ENCODE measurements at regions not wholly inside any gene's neighbourhood (a gene's known extent, or its start where the extent isn't known, plus 50 kb on each side); places are given as distances from the start of the nearest gene placed in this dataset.

- no peak for DNase-seq
These were observed 239.0 kb downstream of the EIPR1 start for GRCh38 chr2:3138621-3139020.

DNA sequence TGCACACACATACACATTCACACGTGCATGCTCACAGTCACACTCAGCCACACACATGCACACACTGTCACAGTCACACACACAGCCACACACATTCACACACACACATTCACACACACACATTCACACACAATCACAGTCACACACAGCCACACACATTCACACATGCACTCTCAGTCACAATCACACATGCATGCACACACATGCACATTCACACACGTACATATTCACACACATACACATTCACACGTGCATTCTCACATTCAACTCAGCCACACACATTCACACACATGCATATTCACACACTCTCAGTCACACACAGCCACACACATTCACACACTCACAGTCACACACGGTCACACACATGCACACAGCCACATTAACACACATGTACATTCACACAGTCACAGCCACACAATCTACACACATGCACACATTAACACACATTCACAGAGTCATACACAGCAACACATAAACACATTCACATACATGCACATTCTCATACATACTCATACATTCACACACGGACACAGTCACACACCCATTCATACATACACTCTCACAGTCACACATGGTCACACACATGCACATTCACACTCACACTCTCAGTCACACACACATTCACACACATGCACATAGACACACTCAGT, 239.8 kb downstream of the EIPR1 start:
- no peak for DNase-seq

- no peak for DNase-seq
These were observed 241.9 kb downstream of the EIPR1 start for GRCh38 chr2:3135676-3136075.

DNA sequence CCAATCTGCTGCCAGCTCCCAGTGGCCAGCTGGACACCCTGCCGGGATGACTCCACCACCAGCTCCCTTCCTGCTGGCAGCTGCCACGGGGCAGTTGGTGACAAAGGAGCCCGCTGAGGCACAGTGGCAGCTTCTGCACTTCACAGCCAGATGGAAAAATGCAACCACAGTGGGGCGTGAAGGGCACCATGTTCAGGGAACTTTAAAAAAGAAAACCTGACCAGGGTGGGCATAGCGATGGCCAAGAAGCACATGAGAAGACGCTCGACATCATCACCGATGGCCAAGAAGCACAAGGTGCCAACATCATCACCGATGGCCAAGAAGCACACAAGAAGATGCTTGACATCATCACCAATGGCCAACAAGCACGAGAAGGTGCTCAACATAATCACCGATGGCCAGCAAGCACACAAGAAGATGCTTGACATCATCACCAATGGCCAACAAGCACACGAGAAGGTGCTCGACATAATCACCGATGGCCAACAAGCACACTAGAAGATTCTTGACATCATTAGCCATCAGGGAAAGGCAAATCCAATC, 243.5 kb downstream of the EIPR1 start:
- DNase-seq = no peak

- DNase-seq = no peak
These were observed 244.7 kb downstream of the EIPR1 start for GRCh38 chr2:3132966-3133365.

GRCh38 chr2:3132466-3132865, 245.2 kb downstream of the EIPR1 start:
- no peak for DNase-seq

- DNase-seq = no peak
These were observed 245.8 kb downstream of the EIPR1 start for GRCh38 chr2:3131636-3132326.

GRCh38 chr2:3130889-3131635, 246.6 kb downstream of the EIPR1 start:
- DNase-seq = no peak

- no peak for DNase-seq
These were observed 247.2 kb downstream of the EIPR1 start for GRCh38 chr2:3130444-3130843.

DNA sequence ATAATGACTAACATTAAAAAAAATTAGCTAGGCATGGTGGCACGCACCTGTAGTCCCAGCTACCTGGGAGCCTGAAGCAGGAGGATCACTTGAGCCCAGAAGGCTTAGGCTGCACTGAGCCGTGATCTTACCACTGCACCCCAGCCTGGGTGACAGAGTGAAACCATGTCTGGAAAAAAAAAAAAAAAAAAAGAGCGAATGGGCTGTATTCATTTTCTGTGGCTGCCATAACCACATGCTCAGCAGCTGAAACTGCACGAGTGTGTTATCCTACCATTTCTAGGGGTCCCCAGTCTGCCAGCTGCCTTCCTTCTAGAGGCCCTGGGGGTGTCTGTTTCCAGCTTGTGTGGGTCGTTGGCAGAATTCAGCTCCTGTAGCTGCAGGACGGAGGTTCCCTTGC, 247.8 kb downstream of the EIPR1 start:
- DNase-seq = no peak

DNA sequence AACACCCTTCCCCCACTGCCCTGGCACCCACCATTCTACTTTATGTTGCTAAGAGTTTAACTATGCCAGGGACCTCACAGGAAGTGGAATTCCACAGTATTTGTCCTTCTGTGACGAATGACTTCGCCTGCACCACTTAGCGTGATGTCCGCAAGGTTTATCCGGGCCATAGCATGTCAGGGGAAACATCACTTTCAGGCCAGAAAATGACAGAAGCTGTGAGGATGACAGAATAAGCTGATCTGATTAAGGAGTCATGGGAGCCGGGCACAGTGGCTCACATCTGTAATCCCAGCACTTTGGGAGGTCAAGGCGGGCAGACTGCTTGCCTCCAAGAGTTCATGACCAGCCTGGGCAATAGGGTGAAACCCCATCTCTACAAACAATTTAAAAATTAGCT, 248.8 kb downstream of the EIPR1 start:
- DNase-seq = no peak

GRCh38 chr2:3127710-3128109, 249.9 kb downstream of the EIPR1 start:
- no peak for DNase-seq

DNA sequence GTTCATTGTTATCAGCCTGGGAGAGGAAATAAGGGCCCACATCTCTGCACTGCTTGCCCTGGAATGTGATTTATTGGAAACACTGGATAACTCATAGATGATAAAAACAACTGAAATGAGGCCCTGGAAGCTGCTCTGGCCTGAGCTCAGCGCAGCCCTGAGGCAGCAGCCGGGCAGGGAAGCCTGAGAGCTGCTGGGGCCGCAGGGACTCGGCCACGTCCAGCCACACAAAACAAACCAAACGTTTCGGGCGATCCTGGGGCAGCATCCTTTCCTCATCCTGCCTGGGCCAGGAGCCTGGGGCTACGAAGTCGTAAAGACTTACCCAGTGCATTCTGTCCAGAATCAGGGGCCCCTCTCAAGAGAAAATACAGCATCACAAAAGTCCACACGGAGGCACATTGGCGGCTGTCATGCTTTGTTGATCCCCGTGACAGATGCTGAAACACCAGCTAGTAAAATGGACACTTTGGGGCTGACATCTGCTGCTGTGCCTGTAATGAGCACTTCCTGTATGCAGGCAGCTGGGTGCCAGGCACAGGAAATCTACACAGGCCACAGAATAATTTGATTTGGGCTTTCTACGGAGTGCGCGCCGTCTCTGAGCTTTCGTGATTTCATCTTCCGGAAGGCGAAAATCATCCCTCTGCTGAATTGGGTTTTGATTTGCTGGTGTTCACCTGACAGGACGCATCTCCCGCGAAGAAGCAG, 250.6 kb downstream of the EIPR1 start:
- no peak for DNase-seq

DNA sequence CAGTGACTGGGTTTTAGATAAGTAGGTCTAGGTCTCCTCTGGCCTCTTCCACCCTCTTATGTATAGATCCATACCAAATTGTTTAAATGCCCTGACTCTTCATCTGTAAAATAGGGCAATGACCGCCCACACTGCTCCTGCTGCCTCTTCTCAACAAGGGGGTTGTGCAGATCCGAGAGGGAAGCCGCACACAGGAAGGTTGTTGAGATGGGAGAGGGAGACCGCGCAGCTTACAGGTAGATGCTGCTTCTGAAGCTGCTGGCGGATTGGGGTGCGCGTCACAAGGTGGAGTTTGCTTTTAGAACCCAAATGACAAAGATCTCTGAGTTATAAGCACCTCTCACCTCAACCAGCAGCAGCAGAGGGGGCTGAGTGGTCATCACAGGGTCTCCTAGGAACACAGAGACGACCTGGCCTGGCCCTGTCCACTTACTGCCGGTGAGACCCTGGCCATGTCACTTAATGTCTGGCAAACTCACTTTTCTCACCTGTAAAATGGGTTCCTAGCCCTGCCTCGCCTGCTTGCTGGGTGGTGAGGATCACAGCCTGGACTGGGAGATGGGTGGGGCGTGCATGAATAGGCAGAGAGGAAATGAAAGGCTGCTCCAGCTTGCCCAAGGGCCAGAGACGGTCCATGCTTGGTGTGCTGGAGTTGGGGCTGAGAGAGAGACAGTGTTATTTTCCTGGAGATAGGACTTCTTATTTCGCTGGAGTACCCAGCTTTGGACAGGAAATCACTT, 251.3 kb downstream of the EIPR1 start:
- no peak for DNase-seq

GRCh38 chr2:3125761-3126130, 251.9 kb downstream of the EIPR1 start:
- DNase-seq = no peak

DNA sequence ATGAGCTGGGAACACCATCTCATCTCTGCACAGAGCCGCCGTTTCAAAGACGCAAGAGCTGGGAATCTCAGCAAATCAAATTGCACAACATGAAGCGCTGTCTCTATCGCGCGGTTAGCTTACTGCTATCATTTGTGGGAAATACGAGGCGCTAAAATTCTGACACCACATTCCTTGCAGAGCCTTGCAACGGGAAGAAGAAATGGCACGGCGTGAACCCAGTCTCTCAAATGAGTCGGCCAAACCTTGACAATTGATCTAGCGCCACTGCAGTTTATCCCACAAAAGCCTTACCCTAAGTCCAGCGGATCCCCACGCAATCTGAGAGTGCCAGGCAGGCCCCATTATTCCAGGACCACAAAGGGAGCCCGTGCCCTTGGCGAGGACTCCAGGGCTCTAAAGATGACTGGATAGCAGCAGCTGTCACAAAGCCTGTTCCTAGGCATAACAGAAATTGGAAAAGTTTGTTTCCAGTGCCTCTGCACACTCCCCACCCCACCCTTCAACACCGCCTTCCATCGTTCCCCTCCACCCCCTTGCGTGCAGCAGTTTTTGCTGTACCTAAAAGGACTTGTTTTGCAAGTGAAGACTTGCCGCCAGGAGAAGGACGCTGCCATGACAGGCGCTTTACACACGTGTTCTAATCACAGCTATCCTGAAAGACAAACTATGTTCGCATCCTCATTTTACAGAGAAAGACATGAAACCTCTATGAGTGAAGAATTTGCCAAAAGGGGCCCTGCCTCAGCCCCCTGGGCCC, 252.4 kb downstream of the EIPR1 start:
- no peak for DNase-seq

DNA sequence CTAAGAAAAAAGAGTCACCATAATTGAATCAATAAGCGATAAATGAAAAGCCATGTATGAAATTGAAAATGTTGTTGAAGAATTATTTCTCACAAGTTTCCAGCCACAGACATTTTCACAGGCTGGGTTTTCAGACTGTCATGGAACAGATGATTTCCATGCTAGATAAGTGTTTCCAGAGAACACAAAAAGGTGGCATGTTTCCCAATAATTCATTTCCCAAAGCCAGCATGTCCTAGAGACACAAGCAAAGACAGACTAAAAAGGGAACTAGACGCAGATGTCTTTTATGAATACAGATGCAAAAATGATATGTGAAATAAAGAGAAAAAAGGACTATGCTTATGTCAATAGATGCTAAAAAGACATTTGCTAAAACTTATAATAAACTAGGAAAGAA, 255.1 kb downstream of the EIPR1 start:
- DNase-seq = no peak

DNA sequence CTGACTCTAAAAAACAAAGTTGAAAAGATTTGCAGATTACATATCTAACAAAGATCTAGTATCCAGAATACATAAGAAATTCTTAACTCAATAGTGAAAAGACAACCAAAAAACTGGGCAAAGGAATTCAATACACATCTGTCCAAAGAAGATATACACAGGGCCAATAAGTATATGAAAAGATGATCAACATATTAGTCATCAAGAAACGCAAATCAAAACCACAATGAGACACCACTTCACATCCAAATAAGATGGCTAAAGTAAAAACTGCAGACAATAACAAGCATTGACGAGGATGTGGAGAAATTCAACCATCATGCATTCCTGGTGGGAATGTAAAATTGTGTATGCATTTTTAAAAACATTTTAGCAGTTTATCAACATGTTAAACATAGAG, 256.0 kb downstream of the EIPR1 start:
- DNase-seq = no peak

DNA sequence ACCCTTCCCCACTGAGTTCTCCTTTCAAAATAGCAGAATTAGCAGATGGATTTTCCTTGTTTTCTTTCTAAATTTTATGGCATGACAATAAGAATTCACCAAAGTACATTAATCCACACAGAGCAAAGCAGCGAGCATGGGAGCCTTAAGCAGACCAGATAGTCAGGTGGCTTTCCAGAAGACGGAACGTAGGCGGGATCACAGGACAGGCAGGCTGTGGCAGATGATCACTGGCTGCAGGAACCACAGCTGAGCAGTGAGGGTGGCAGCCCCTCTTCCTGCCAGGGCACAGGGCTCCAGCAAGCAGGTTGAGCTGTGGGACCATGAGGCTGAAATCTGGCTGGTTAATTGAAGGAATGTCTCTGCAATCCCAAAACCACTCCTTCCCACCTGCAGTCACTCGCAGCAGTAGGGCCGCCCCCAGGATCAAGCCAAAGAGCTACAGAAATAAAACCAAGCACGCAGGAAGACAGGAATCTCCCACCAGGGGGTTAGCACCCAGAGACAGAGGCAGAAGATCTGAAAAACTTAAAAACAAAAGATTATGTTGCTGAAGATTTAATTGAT, 259.9 kb downstream of the EIPR1 start:
- no peak for DNase-seq

DNA sequence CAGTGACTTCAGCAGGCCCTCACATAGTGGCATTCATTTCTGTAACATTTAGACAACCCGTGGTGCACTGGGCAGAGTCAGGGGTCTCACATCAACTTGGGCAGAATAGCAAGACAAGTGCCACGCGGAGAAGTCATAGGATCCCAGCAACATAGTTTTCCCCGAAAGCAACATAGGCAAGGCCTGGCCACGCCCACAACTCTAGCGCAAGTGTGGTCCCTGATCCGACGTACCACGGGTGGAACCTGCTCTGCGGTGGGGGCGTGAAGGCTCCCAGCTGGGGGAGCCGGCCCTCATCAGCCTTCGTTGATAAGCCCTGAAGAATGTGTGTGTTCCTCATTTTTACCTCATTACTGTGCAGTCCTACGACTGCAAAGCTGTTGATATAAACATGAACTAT, 261.2 kb downstream of the EIPR1 start:
- no peak for DNase-seq

GRCh38 chr2:3115301-3116042, 262.1 kb downstream of the EIPR1 start:
- DNase-seq = no peak

Measured in NCI-H1105 (cell line).